Osteoblast (primary cell): ENCODE measurements at regions not wholly inside any gene's neighbourhood (a gene's known extent, or its start where the extent isn't known, plus 50 kb on each side); places are given as distances from the start of the nearest gene placed in this dataset.
"Not testable (repeated sequence)": the region's sequence is repeated elsewhere in the genome, so short reads cannot be mapped to it uniquely, and the experiment has no call there.

Experiments
- DNase-seq: peaks from one replicate; pipeline ENCODE4 v3.0.0; 2011; ENCODE audit warnings: low spot score, mixed read lengths; ENCODE audit not compliant: insufficient read length; ENCODE audit errors: missing footprints
- H2AFZ ChIP-seq: 2 replicates; pipeline ENCODE4 v1.6.0; 2011; ENCODE audit warnings: mild to moderate bottlenecking, low read length
- H3K27ac ChIP-seq: 2 replicates; pipeline ENCODE4 v1.5.1; 2011; ENCODE audit warnings: mild to moderate bottlenecking, low read depth, low read length, moderate library complexity
- H3K27me3 ChIP-seq: 2 replicates; pipeline ENCODE4 v1.6.0; 2012; ENCODE audit warnings: mild to moderate bottlenecking, control low read depth, inconsistent platforms, low read length, moderate library complexity; ENCODE audit not compliant: insufficient read depth
- H3K36me3 ChIP-seq: 2 replicates; pipeline ENCODE4 v1.5.1; 2011; ENCODE audit warnings: mild to moderate bottlenecking, low read length, control low read depth, moderate library complexity; ENCODE audit not compliant: insufficient read depth
- H3K4me1 ChIP-seq: 2 replicates; pipeline ENCODE4 v1.5.1; 2011; ENCODE audit warnings: mild to moderate bottlenecking, low read length, control low read depth, moderate library complexity; ENCODE audit not compliant: insufficient read depth
- H3K4me2 ChIP-seq: 2 replicates; pipeline ENCODE4 v1.6.0; 2011; ENCODE audit warnings: mild to moderate bottlenecking, low read length; ENCODE audit not compliant: insufficient read depth
- H3K4me3 ChIP-seq: fragments of 200-600 bp; sonication (generic); 3 replicates; pipeline ENCODE4 v1.5.1; 2012; ENCODE audit warnings: mild to moderate bottlenecking, low read length, inconsistent platforms; ENCODE audit not compliant: insufficient read depth
- H3K79me2 ChIP-seq: 2 replicates; pipeline ENCODE4 v1.6.0; 2012; ENCODE audit warnings: mild to moderate bottlenecking, low read length, control low read depth, inconsistent platforms; ENCODE audit not compliant: insufficient read depth
- H3K9me3 ChIP-seq: 2 replicates; pipeline ENCODE4 v1.5.1; 2011; ENCODE audit warnings: low read depth, low read length, control low read depth
- H4K20me1 ChIP-seq: 2 replicates; pipeline ENCODE4 v1.6.0; 2012; ENCODE audit warnings: mild to moderate bottlenecking, low read length, control low read depth; ENCODE audit not compliant: insufficient read depth
- CTCF ChIP-seq: IDR thresholded peaks from 2 replicates; pipeline ENCODE4 v1.5.1; 2011; ENCODE audit warnings: mild to moderate bottlenecking, low read depth, low read length, moderate library complexity; ENCODE audit errors: extremely low read depth

- no peak overlapping the region for H2AFZ ChIP-seq
- no peak for TF ChIP-seq CTCF
- DNase-seq: no peak
- no peaks in the 10 kb centered on the region for H3K36me3 ChIP-seq
- H3K27me3 ChIP-seq: no peaks in the 10 kb centered on the region
- no peaks in the 10 kb centered on the region for H3K9me3 ChIP-seq
- H3K4me3 ChIP-seq: no peak overlapping the region
- no peak overlapping the region for H3K4me2 ChIP-seq
- H3K79me2 ChIP-seq: no peaks in the 10 kb centered on the region
- no peaks in the 10 kb centered on the region for H4K20me1 ChIP-seq
- no peak overlapping the region for H3K27ac ChIP-seq
- H3K4me1 ChIP-seq: no peaks in the 10 kb centered on the region
Observed at GRCh38 chr5:122611406-122611805, 163.5 kb upstream of the SNX2 start.

- Histone ChIP-seq H3K9me3 (no peaks in the 10 kb centered on the region), H3K4me1 (no peaks in the 10 kb centered on the region), H2AFZ (no peak overlapping the region), H3K27ac (no peak overlapping the region), H4K20me1 (no peaks in the 10 kb centered on the region), H3K4me2 (no peak overlapping the region), H3K4me3 (no peak overlapping the region), H3K36me3 (no peaks in the 10 kb centered on the region), H3K27me3 (no peaks in the 10 kb centered on the region), H3K79me2 (no peaks in the 10 kb centered on the region)
- DNase-seq: no peak
- TF ChIP-seq CTCF: no peak
Observed at GRCh38 chr5:122612901-122613300, 162.0 kb upstream of the SNX2 start.

GRCh38 chr5:122615146-122615545, 159.7 kb upstream of the SNX2 start:
- Histone ChIP-seq H3K4me2 (no peak overlapping the region), H3K79me2 (no peaks in the 10 kb centered on the region), H3K9me3 (no peaks in the 10 kb centered on the region), H3K27ac (no peak overlapping the region), H3K36me3 (no peaks in the 10 kb centered on the region), H3K4me3 (no peak overlapping the region), H3K4me1 (no peaks in the 10 kb centered on the region), H4K20me1 (no peaks in the 10 kb centered on the region), H3K27me3 (no peaks in the 10 kb centered on the region), H2AFZ (no peak overlapping the region)
- no peak for DNase-seq
- no peak for TF ChIP-seq CTCF

- no peak overlapping the region for H2AFZ ChIP-seq
- no peaks in the 10 kb centered on the region for H3K9me3 ChIP-seq
- no peaks in the 10 kb centered on the region for H3K27me3 ChIP-seq
- H3K79me2 ChIP-seq: no peaks in the 10 kb centered on the region
- H4K20me1 ChIP-seq: no peaks in the 10 kb centered on the region
- DNase-seq: no peak
- H3K27ac ChIP-seq: no peak overlapping the region
- no peak for TF ChIP-seq CTCF
- no peaks in the 10 kb centered on the region for H3K36me3 ChIP-seq
- no peak overlapping the region for H3K4me2 ChIP-seq
- H3K4me1 ChIP-seq: no peaks in the 10 kb centered on the region
- no peak overlapping the region for H3K4me3 ChIP-seq
Observed at GRCh38 chr5:122615832-122616231, 159.0 kb upstream of the SNX2 start.

GRCh38 chr5:122618046-122618445, 156.8 kb upstream of the SNX2 start:
- not testable (repeated sequence) for H3K9me3 ChIP-seq, H4K20me1 ChIP-seq, H3K27me3 ChIP-seq, H2AFZ ChIP-seq, H3K4me2 ChIP-seq, DNase-seq, H3K4me3 ChIP-seq, H3K79me2 ChIP-seq, H3K4me1 ChIP-seq, H3K36me3 ChIP-seq, H3K27ac ChIP-seq

GRCh38 chr5:122620768-122621167, 154.1 kb upstream of the SNX2 start:
- DNase-seq, H3K27me3 ChIP-seq, H3K79me2 ChIP-seq, H3K9me3 ChIP-seq, H3K27ac ChIP-seq, H3K4me2 ChIP-seq, H3K4me3 ChIP-seq, H3K36me3 ChIP-seq, H2AFZ ChIP-seq, H3K4me1 ChIP-seq, H4K20me1 ChIP-seq: not testable (repeated sequence)
